Upper lobe of left lung (tissue), 6 donors: ENCODE measurements at regions not wholly inside any gene's neighbourhood (a gene's known extent, or its start where the extent isn't known, plus 50 kb on each side); places are given as distances from the start of the nearest gene placed in this dataset.
A peak's percentile ranks its signal among the peaks of the same experiment; 100 is the strongest.

Experiments
- ATAC-seq, 2 donors: fragments of 200-7000 bp; cut with Tn5 transposase; one replicate each; pipeline ENCODE4 v1.9.1; 2022; ENCODE audit warnings: mild to moderate bottlenecking in 2 of 2, moderate library complexity in 2 of 2; ENCODE audit not compliant: low FRiP score in 2 of 2
- DNase-seq, 2 donors: peaks; one replicate each; pipeline ENCODE4 v3.0.0-alpha.2; 2019 to 2020
- H3K27ac ChIP-seq, 4 donors: fragments of 200-600 bp; sonication (generic); one replicate each; pipeline ENCODE4 v1.5.1; 2016 to 2019
- H3K27me3 ChIP-seq, 4 donors: fragments of 200-600 bp; sonication (generic); one replicate each; pipeline ENCODE4 v1.5.1; 2017 to 2019
- H3K36me3 ChIP-seq, 4 donors: fragments of 200-600 bp; sonication (generic); one replicate each; pipeline ENCODE4 v1.5.1; 2016 to 2019
- H3K4me1 ChIP-seq, 4 donors: fragments of 200-600 bp; sonication (generic); one replicate each; pipeline ENCODE4 v1.5.1; 2018 to 2019
- H3K4me3 ChIP-seq, 4 donors: fragments of 200-600 bp; sonication (generic); one replicate each; pipeline ENCODE4 v1.5.1; 2017 to 2019; ENCODE audit warnings: mild to moderate bottlenecking in 2 of 4, moderate library complexity in 1 of 4
- H3K9me3 ChIP-seq, 4 donors: fragments of 200-600 bp; sonication (generic); one replicate each; pipeline ENCODE4 v1.5.1; 2018 to 2019
- CTCF ChIP-seq, 6 experiments: fragments of 450-650 bp in 4 of 6; fragments of 200-600 bp in 2 of 6; sonication (generic) in 2 of 6; IDR thresholded peaks; one replicate each; pipeline ENCODE4 v1.5.1; 2016 to 2019; ENCODE audit warnings: antibody characterized with exemption in 6 of 6
- EP300 ChIP-seq, 4 donors: sonication (generic); formaldehyde crosslinking; IDR thresholded peaks; one replicate each; pipeline ENCODE4 v1.5.1; 2017; ENCODE audit warnings: antibody characterized with exemption in 4 of 4, control low read depth in 2 of 4
- POLR2A ChIP-seq, 4 donors: fragments of 450-650 bp; IDR thresholded peaks; one replicate each; pipeline ENCODE4 v1.5.1; 2016 to 2017; ENCODE audit warnings: antibody characterized with exemption in 4 of 4, mild to moderate bottlenecking in 2 of 4
- POLR2AphosphoS5 ChIP-seq, 2 donors: sonication (generic); formaldehyde crosslinking; IDR thresholded peaks; one replicate each; pipeline ENCODE4 v1.5.1; 2017; ENCODE audit warnings: antibody characterized with exemption in 2 of 2
- WGBS, 2 donors: methylation state at CpG; one replicate each; pipeline ENCODE4 v1.1.5; 2017 to 2018; 5-methylcytosine and 5-hydroxymethylcytosine counted together
- donor health status: DM: no; HTN: no; CAD: no; lungs with moderate emphysema.
- donor health status: DM: no; HTN: yes; CAD: no; lungs with severe emphysema.

GRCh38 chr11:15641271-15642045 is 526.7 kb downstream of the INSC start:
- 57 to 58% methylated on average over 8 to 9 of the region's 9 CpGs for WGBS, 2 donors
- TF ChIP-seq EP300 (IDR thresholded peaks at IDR 0.05): no peak
- no peak for TF ChIP-seq POLR2A (IDR thresholded peaks at IDR 0.05)
- TF ChIP-seq POLR2AphosphoS5 (IDR thresholded peaks at IDR 0.05): no peak
- TF ChIP-seq CTCF (IDR thresholded peaks at IDR 0.05): no peak
- ATAC-seq (no peak), DNase-seq (no peak)
- Histone ChIP-seq H3K36me3 (no peaks in the 10 kb centered on the region), H3K27ac (no peak overlapping the region), H3K27me3 (no peaks in the 10 kb centered on the region), H3K4me1 (no peaks in the 10 kb centered on the region), H3K4me3 (no peak overlapping the region), H3K9me3 (no peaks in the 10 kb centered on the region)

- Histone ChIP-seq H3K4me3 (no peak overlapping the region), H3K36me3 (no peaks in the 10 kb centered on the region), H3K9me3 (no peaks in the 10 kb centered on the region), H3K27ac (no peak overlapping the region), H3K4me1 (peaks cover 0 to 6% (median under 1%) of the 10 kb centered on the region in 4 donors), H3K27me3 (no peaks in the 10 kb centered on the region)
- DNase-seq: no peak
- ATAC-seq: no peak
- TF ChIP-seq CTCF (IDR thresholded peaks at IDR 0.05) (no peak), POLR2AphosphoS5 (IDR thresholded peaks at IDR 0.05) (no peak), EP300 (IDR thresholded peaks at IDR 0.05) (no peak), POLR2A (IDR thresholded peaks at IDR 0.05) (no peak)
- WGBS, 2 donors: 42 to 86% methylated on average over 1 of the region's 1 CpG
These were observed 530.5 kb downstream of the INSC start for GRCh38 chr11:15645201-15645600.

- peaks cover 0 to 2% (median 0%) of the 10 kb centered on the region in 4 donors for H3K27me3 ChIP-seq
- 67 to 80% methylated on average over 8 to 11 of the region's 14 CpGs for WGBS, 2 donors
- no peaks in the 10 kb centered on the region for H3K36me3 ChIP-seq
- H3K27ac ChIP-seq: peak overlapping the region in 3 of 4 donors; percentile 49 to 75 (median 75)
- DNase-seq: no peak
- no peak for ATAC-seq
- H3K9me3 ChIP-seq: no peaks in the 10 kb centered on the region
- H3K4me3 ChIP-seq: peak overlapping the region in 1 of 4 donors; percentile 33
- TF ChIP-seq POLR2AphosphoS5 (IDR thresholded peaks at IDR 0.05) (no peak), CTCF (IDR thresholded peaks at IDR 0.05) (no peak), POLR2A (IDR thresholded peaks at IDR 0.05) (no peak), EP300 (IDR thresholded peaks at IDR 0.05) (no peak)
- H3K4me1 ChIP-seq: peaks cover 9 to 13% (median 11%) of the 10 kb centered on the region in 4 donors
These were observed 534.8 kb downstream of the INSC start for GRCh38 chr11:15649371-15650104.

GRCh38 chr11:15650105-15650938 is 535.6 kb downstream of the INSC start:
- 6 to 8% methylated on average over 15 to 31 of the region's 41 CpGs for WGBS, 2 donors
- Histone ChIP-seq H3K4me3 (peak overlapping the region; percentile 31 to 52 (median 39)), H3K27me3 (peaks cover 0 to 2% (median 0%) of the 10 kb centered on the region in 4 donors), H3K9me3 (no peaks in the 10 kb centered on the region), H3K27ac (peak overlapping the region; percentile 37 to 75 (median 62)), H3K36me3 (no peaks in the 10 kb centered on the region), H3K4me1 (peaks cover 9 to 13% (median 11%) of the 10 kb centered on the region in 4 donors)
- DNase-seq (peak; percentile 93 to 97), ATAC-seq (peak; percentile 96 to 100)
- peak in 1 of 2 donors; percentile 52 for TF ChIP-seq POLR2AphosphoS5 (IDR thresholded peaks at IDR 0.05)
- TF ChIP-seq EP300 (IDR thresholded peaks at IDR 0.05): peak in 1 of 4 donors; percentile 35
- TF ChIP-seq POLR2A (IDR thresholded peaks at IDR 0.05): peak in 1 of 4 donors; percentile 26
- TF ChIP-seq CTCF (IDR thresholded peaks at IDR 0.05): peak; percentile 98 to 99 (median 99)
